HG03342 (cell line): ENCODE measurements at regions not wholly inside any gene's neighbourhood (a gene's known extent, or its start where the extent isn't known, plus 50 kb on each side); places are given as distances from the start of the nearest gene placed in this dataset.
"Not testable (repeated sequence)": the region's sequence is repeated elsewhere in the genome, so short reads cannot be mapped to it uniquely, and the experiment has no call there.

Source experiments
- ATAC-seq: cut with Tn5 transposase; IDR thresholded peaks from one replicate; pipeline ENCODE4 v1.9.1; 2021; ENCODE audit warnings: mild to moderate bottlenecking, moderate library complexity; ENCODE audit not compliant: unreplicated experiment

GRCh38 chr2:138267161-138267901 lies 234.2 kb upstream of the SPOPL start:
- ATAC-seq = peak; percentile 78

- ATAC-seq = peak; percentile 39
These were observed 233.7 kb upstream of the SPOPL start for GRCh38 chr2:138267902-138268254.

GRCh38 chr2:138269765-138270164 lies 231.8 kb upstream of the SPOPL start:
- no peak for ATAC-seq

GRCh38 chr2:138271467-138271866 lies 230.1 kb upstream of the SPOPL start:
- no peak for ATAC-seq

- ATAC-seq = no peak
These were observed 228.9 kb upstream of the SPOPL start for GRCh38 chr2:138272524-138273195.

GRCh38 chr2:138273280-138273679 lies 228.3 kb upstream of the SPOPL start:
- not testable (repeated sequence) for ATAC-seq

- no peak for ATAC-seq
These were observed 226.9 kb upstream of the SPOPL start for GRCh38 chr2:138274421-138275291.

GRCh38 chr2:138275292-138275690 lies 226.3 kb upstream of the SPOPL start:
- ATAC-seq = no peak

- no peak for ATAC-seq
These were observed 225.7 kb upstream of the SPOPL start for GRCh38 chr2:138275881-138276280.

GRCh38 chr2:138276339-138276738 lies 225.2 kb upstream of the SPOPL start:
- no peak for ATAC-seq

GRCh38 chr2:138277062-138277461 lies 224.5 kb upstream of the SPOPL start:
- ATAC-seq = no peak

- no peak for ATAC-seq
These were observed 221.7 kb upstream of the SPOPL start for GRCh38 chr2:138279871-138280270.

GRCh38 chr2:138280999-138281695 lies 220.4 kb upstream of the SPOPL start:
- ATAC-seq = no peak

- ATAC-seq = no peak
These were observed 219.4 kb upstream of the SPOPL start for GRCh38 chr2:138282014-138282672.

- no peak for ATAC-seq
These were observed 209.8 kb upstream of the SPOPL start for GRCh38 chr2:138291805-138292204.

- no peak for ATAC-seq
These were observed 208.5 kb upstream of the SPOPL start for GRCh38 chr2:138293045-138293444.

GRCh38 chr2:138293549-138293948 lies 208.0 kb upstream of the SPOPL start:
- ATAC-seq = no peak

GRCh38 chr2:138294451-138294850 lies 207.1 kb upstream of the SPOPL start:
- no peak for ATAC-seq

GRCh38 chr2:138296365-138296764 lies 205.2 kb upstream of the SPOPL start:
- no peak for ATAC-seq

GRCh38 chr2:138298120-138298814 lies 203.3 kb upstream of the SPOPL start:
- peak; percentile 73 for ATAC-seq
